ENCODE measurements at regions not wholly inside any gene's neighbourhood (a gene's known extent, or its start where the extent isn't known, plus 50 kb on each side); places are given as distances from the start of the nearest gene placed in this dataset.

GRCh38 chr5:40431734-40432133 is 248.0 kb upstream of the PTGER4 start:
- no peak for DNase-seq
- H3K4me1 ChIP-seq: peaks cover 0 to 36% (median 12%) of the 10 kb centered on the region in 12 donors
- TF ChIP-seq POLR2A (IDR thresholded peaks at IDR 0.05): no peak
- H3K9me3 ChIP-seq: no peaks in the 10 kb centered on the region
- no peak overlapping the region for H3K4me3 ChIP-seq
- no peaks in the 10 kb centered on the region for H3K36me3 ChIP-seq
- H3K27me3 ChIP-seq: no peaks in the 10 kb centered on the region
- 95 to 100% (median 99%) methylated on average over 1 of the region's 1 CpG for WGBS, 4 donors
- no peak for ATAC-seq
- no peak overlapping the region for H3K27ac ChIP-seq
- intact Hi-C loops (cut with DNase I): loop anchor here in 1 of 10 donors (10.0 kb wide), 1 partner anchor 253 kb away; no protein-coding TSS in a partner anchor

- intact Hi-C loops (cut with DNase I): loop anchor here in 1 of 10 donors (10.0 kb wide), 1 partner anchor 255 kb away; no protein-coding TSS in a partner anchor
These were observed 249.5 kb upstream of the PTGER4 start for GRCh38 chr5:40430101-40430710.

GRCh38 chr5:40429258-40430100 is 250.2 kb upstream of the PTGER4 start:
- peak in 4 of 5 donors; percentile 45 to 67 (median 60) for DNase-seq
- WGBS, 4 donors: 34 to 44% (median 37%) methylated on average over 2 of the region's 2 CpGs

More at GRCh38 chr5:40430101-40430710, 249.5 kb upstream of the PTGER4 start:
- H3K36me3 ChIP-seq: no peaks in the 10 kb centered on the region
- no peak overlapping the region for H3K4me3 ChIP-seq
- WGBS, 4 donors: 29 to 49% (median 47%) methylated on average over 3 of the region's 3 CpGs
- peaks cover 0 to 4% (median 0%) of the 10 kb centered on the region in 12 donors for H3K9me3 ChIP-seq
- H3K27me3 ChIP-seq: no peaks in the 10 kb centered on the region
- DNase-seq (no peak), ATAC-seq (peak in 2 of 4 donors; percentile 16 to 28)
- peaks cover 0 to 28% (median 12%) of the 10 kb centered on the region in 12 donors for H3K4me1 ChIP-seq
- peak overlapping the region in 6 of 12 donors; percentile 12 to 42 (median 28) for H3K27ac ChIP-seq
- TF ChIP-seq CTCF (IDR thresholded peaks at IDR 0.05) (no peak), POLR2A (IDR thresholded peaks at IDR 0.05) (no peak)

GRCh38 chr5:40428815-40429214 is 250.9 kb upstream of the PTGER4 start:
- Histone ChIP-seq H3K36me3 (no peaks in the 10 kb centered on the region), H3K4me1 (peaks cover 0 to 28% (median 12%) of the 10 kb centered on the region in 12 donors), H3K27me3 (no peaks in the 10 kb centered on the region), H3K9me3 (peaks cover 0 to 4% (median 0%) of the 10 kb centered on the region in 12 donors), H3K4me3 (no peak overlapping the region), H3K27ac (peak overlapping the region in 1 of 12 donors; percentile 28)
- ATAC-seq (no peak), DNase-seq (no peak)
- 87 to 92% (median 89%) methylated on average over 4 of the region's 4 CpGs for WGBS, 4 donors
- TF ChIP-seq POLR2A (IDR thresholded peaks at IDR 0.05) (no peak), CTCF (IDR thresholded peaks at IDR 0.05) (no peak)
- intact Hi-C loops (cut with DNase I): loop anchor here in 1 of 10 donors (10.0 kb wide), 1 partner anchor 256 kb away; no protein-coding TSS in a partner anchor

More at GRCh38 chr5:40429258-40430100, 250.2 kb upstream of the PTGER4 start:
- peak overlapping the region in 3 of 12 donors; percentile 28 to 42 (median 32) for H3K27ac ChIP-seq
- ATAC-seq: peak; percentile 78 to 98 (median 85)
- peak in 1 of 12 donors; percentile 12 for TF ChIP-seq CTCF (IDR thresholded peaks at IDR 0.05)
- no peak for TF ChIP-seq POLR2A (IDR thresholded peaks at IDR 0.05)
- intact Hi-C loops (cut with DNase I): loop anchor here in 2 of 10 donors (10.0 kb wide), 1 partner anchor 255 kb away; no protein-coding TSS in a partner anchor
- peaks cover 0 to 4% (median 0%) of the 10 kb centered on the region in 12 donors for H3K9me3 ChIP-seq
- H3K36me3 ChIP-seq: no peaks in the 10 kb centered on the region
- peaks cover 0 to 28% (median 12%) of the 10 kb centered on the region in 12 donors for H3K4me1 ChIP-seq
- no peak overlapping the region for H3K4me3 ChIP-seq
- no peaks in the 10 kb centered on the region for H3K27me3 ChIP-seq

Data from heart left ventricle (tissue), 16 donors.